GM12873 (cell line): ENCODE measurements at regions not wholly inside any gene's neighbourhood (a gene's known extent, or its start where the extent isn't known, plus 50 kb on each side); places are given as distances from the start of the nearest gene placed in this dataset.

Experiments
- CTCF ChIP-seq: IDR thresholded peaks from 2 replicates; pipeline ENCODE4 v1.5.1; 2012; ENCODE audit warnings: low read depth, mild to moderate bottlenecking, moderate library complexity, low read length, control low read depth; ENCODE audit not compliant: insufficient read depth; ENCODE audit errors: missing control alignments

- TF ChIP-seq CTCF, result no peak
Measured at GRCh38 chr3:106381286-106381938, 512.6 kb upstream of the CBLB start.

- no peak for TF ChIP-seq CTCF
Measured at GRCh38 chr3:106381939-106382335, 513.1 kb upstream of the CBLB start.

- TF ChIP-seq CTCF, result no peak
Measured at GRCh38 chr3:106386050-106386449, 517.2 kb upstream of the CBLB start.

- TF ChIP-seq CTCF, result no peak
Measured at GRCh38 chr3:106392915-106393314, 524.1 kb upstream of the CBLB start.

GRCh38 chr3:106397006-106397405 is 528.2 kb upstream of the CBLB start:
- TF ChIP-seq CTCF, result no peak

- no peak for TF ChIP-seq CTCF
Measured at GRCh38 chr3:106398891-106399600, 530.2 kb upstream of the CBLB start.

- TF ChIP-seq CTCF, result no peak
Measured at GRCh38 chr3:106399761-106400160, 530.9 kb upstream of the CBLB start.
